Natural killer cell (primary cell): ENCODE measurements at regions not wholly inside any gene's neighbourhood (a gene's known extent, or its start where the extent isn't known, plus 50 kb on each side); places are given as distances from the start of the nearest gene placed in this dataset.

ENCODE experiments used
- ATAC-seq, 3 donors: fragments of 150-1000 bp in 2 of 3; fragments of 200-7000 bp in 1 of 3; cut with Tn5 transposase; 1 replicate in 1 of 3; 2 replicates in 2 of 3; pipeline ENCODE4 v1.10.0; 2021; ENCODE audit warnings: mild to moderate bottlenecking in 2 of 3, moderate library complexity in 2 of 3
- DNase-seq, 2 donors: peaks; one replicate each; pipeline versions ENCODE4 v3.0.0 to v3.0.0-alpha.2; 2013 to 2021; ENCODE audit warnings: mixed read lengths in 1 of 2
- H3K27ac ChIP-seq: one replicate; pipeline ENCODE4 v1.5.1; 2013; ENCODE audit warnings: mild to moderate bottlenecking, low read length
- H3K27me3 ChIP-seq: one replicate; pipeline ENCODE4 v1.6.1; 2013; ENCODE audit warnings: low read length; ENCODE audit not compliant: control insufficient read depth, insufficient read depth
- H3K36me3 ChIP-seq: one replicate; pipeline ENCODE4 v1.6.1; 2013; ENCODE audit warnings: low read length; ENCODE audit not compliant: control insufficient read depth, insufficient read depth
- H3K4me1 ChIP-seq: one replicate; pipeline ENCODE4 v1.6.1; 2013; ENCODE audit warnings: low read length; ENCODE audit not compliant: control insufficient read depth, insufficient read depth
- H3K4me3 ChIP-seq: one replicate; pipeline ENCODE4 v1.5.1; 2013; ENCODE audit warnings: low read length
- H3K9me3 ChIP-seq: one replicate; pipeline ENCODE4 v1.6.1; 2013; ENCODE audit warnings: low read length; ENCODE audit not compliant: control insufficient read depth, insufficient read depth
- H3K27ac Mint-ChIP-seq, 2 donors: one replicate each; pipeline ENCODE4 v1.8.0; 2022; ENCODE audit warnings: mild to moderate bottlenecking in 2 of 2, mixed read lengths in 2 of 2, moderate library complexity in 1 of 2
- H3K27me3 Mint-ChIP-seq, 2 donors: one replicate each; pipeline ENCODE4 v1.8.0; 2022; ENCODE audit warnings: low read depth in 2 of 2, mixed read lengths in 2 of 2
- H3K36me3 Mint-ChIP-seq: one replicate; pipeline ENCODE4 v1.8.0; 2022; ENCODE audit warnings: mixed read lengths
- H3K4me1 Mint-ChIP-seq, 2 donors: one replicate each; pipeline ENCODE4 v1.8.0; 2022; ENCODE audit warnings: mixed read lengths in 2 of 2
- H3K4me3 Mint-ChIP-seq: one replicate; pipeline ENCODE4 v1.8.0; 2022; ENCODE audit warnings: mild to moderate bottlenecking, moderate library complexity, mixed read lengths
- H3K9me3 Mint-ChIP-seq, 2 donors: one replicate each; pipeline ENCODE4 v1.8.0; 2022; ENCODE audit warnings: mixed read lengths in 2 of 2
- WGBS: methylation state at CpG from one replicate; pipeline ENCODE4 v1.1.7; 2013; ENCODE audit warnings: missing lambda C conversion rate; ENCODE audit not compliant: insufficient coverage; 5-methylcytosine and 5-hydroxymethylcytosine counted together
- intact Hi-C: fragments of 100-400 bp; cut with micrococcal nuclease; formaldehyde crosslinking; loops from one replicate; pipeline ENCODE4 v1.14.2; 2022
- TF ChIP-seq, protein P1 (sequence below): fragments of 200-600 bp; IDR thresholded peaks from one replicate; pipeline ENCODE4 v1.8.0; 2022; ENCODE audit warnings: antibody characterized with exemption

DNA sequence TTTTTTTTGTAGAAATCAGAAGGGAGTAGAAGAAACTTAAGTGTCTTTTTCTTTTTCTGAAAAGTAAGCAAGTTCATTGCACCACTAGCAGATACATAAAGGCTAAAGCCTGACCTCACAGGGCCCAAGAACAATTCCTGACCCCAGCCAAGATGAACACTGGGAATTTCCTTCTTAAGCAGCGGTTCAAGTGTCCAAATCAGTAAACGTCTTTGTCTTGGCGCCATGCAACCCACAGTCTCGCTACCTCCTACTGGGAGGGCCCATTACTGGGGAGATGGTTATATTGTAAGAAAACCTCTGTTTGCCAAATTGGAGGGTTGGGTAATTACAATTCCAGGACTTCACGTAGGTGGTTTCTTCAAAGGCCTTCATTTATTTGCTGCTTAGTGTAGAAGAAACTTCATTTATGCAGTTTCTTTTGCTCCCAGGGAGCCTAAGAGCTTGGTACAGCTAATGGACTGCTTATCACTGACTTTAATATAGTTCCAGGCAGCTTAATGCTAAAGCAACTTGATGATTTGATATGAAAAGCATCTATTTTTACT, 58.3 kb upstream of the ADRB1 start:
- 94% methylated on average over 5 of the region's 5 CpGs for WGBS
- H3K4me3 ChIP-seq, result no peak overlapping the region
- no peak overlapping the region for H3K27ac ChIP-seq
- H3K27me3 Mint-ChIP-seq, result peaks cover 25 to 26% of the 10 kb centered on the region in 2 donors
- no peak overlapping the region for H3K4me3 Mint-ChIP-seq
- H3K36me3 Mint-ChIP-seq, result peaks cover 7% of the 10 kb centered on the region
- no peak overlapping the region for H3K27ac Mint-ChIP-seq
- H3K4me1 Mint-ChIP-seq, result peaks cover 19 to 20% of the 10 kb centered on the region in 2 donors
- DNase-seq (no peak), ATAC-seq (no peak)
- TF ChIP-seq, protein P1, sequence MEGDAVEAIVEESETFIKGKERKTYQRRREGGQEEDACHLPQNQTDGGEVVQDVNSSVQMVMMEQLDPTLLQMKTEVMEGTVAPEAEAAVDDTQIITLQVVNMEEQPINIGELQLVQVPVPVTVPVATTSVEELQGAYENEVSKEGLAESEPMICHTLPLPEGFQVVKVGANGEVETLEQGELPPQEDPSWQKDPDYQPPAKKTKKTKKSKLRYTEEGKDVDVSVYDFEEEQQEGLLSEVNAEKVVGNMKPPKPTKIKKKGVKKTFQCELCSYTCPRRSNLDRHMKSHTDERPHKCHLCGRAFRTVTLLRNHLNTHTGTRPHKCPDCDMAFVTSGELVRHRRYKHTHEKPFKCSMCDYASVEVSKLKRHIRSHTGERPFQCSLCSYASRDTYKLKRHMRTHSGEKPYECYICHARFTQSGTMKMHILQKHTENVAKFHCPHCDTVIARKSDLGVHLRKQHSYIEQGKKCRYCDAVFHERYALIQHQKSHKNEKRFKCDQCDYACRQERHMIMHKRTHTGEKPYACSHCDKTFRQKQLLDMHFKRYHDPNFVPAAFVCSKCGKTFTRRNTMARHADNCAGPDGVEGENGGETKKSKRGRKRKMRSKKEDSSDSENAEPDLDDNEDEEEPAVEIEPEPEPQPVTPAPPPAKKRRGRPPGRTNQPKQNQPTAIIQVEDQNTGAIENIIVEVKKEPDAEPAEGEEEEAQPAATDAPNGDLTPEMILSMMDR, result no peak
- H3K27me3 ChIP-seq, result no peaks in the 10 kb centered on the region
- intact Hi-C loops, result no loop called here
- H3K36me3 ChIP-seq, result no peaks in the 10 kb centered on the region
- no peaks in the 10 kb centered on the region for H3K9me3 ChIP-seq
- H3K9me3 Mint-ChIP-seq, result peaks cover 0 to 2% of the 10 kb centered on the region in 2 donors
- H3K4me1 ChIP-seq, result peaks cover 17% of the 10 kb centered on the region

DNA sequence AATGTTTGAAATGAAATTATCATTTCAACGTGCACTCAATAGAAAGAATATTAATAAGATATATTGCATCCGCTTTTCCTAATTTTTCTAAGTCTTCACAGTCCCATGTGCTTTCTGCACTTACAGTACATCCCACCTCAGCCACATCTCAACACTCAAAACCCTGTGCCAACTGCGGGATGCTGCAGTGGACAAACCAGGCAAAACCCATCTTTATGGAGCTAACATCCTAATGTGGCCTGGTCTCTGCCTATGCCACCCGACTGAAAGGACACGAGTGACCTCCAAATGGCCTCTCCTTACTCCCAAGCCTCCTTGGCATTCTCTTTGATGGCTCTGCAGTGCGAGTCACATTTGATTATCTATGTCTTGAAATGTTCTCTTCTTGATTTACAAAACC, 57.4 kb upstream of the ADRB1 start:
- intact Hi-C loops, result no loop called here
- H3K36me3 Mint-ChIP-seq, result peaks cover 7% of the 10 kb centered on the region
- no peak for DNase-seq
- ATAC-seq, result no peak
- no peak overlapping the region for H3K27ac Mint-ChIP-seq
- H3K27me3 ChIP-seq, result no peaks in the 10 kb centered on the region
- H3K4me3 Mint-ChIP-seq, result no peak overlapping the region
- H3K9me3 ChIP-seq, result no peaks in the 10 kb centered on the region
- no peak overlapping the region for H3K4me3 ChIP-seq
- TF ChIP-seq, protein P1, result no peak
- H3K4me1 Mint-ChIP-seq, result peaks cover 19 to 20% of the 10 kb centered on the region in 2 donors
- H3K27me3 Mint-ChIP-seq, result peaks cover 24 to 28% of the 10 kb centered on the region in 2 donors
- H3K27ac ChIP-seq, result no peak overlapping the region
- WGBS, result over 99% methylated on average over 6 of the region's 6 CpGs
- peaks cover 0 to 2% of the 10 kb centered on the region in 2 donors for H3K9me3 Mint-ChIP-seq
- H3K4me1 ChIP-seq, result peaks cover 21% of the 10 kb centered on the region
- H3K36me3 ChIP-seq, result no peaks in the 10 kb centered on the region

DNA sequence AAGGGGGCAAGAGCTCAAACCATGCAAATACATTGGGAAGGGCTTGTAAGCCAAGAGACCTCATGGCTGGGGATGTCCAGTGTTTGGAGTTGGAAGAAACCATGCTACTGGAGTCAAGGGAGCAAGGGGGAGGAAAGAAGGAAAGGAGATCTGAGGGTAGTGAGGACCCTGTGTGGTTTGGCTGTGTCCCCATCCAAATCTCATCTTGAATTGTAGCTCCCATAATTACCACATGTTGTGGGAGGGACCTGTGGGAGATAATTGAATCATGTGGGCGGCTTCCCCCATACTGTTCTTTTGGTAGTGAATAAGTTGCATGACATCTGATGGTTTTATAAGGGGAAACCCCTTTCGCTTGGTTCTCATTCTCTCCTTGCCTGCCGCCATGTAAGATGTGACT, 56.5 kb upstream of the ADRB1 start:
- intact Hi-C loops, result no loop called here
- TF ChIP-seq, protein P1, result no peak

DNA sequence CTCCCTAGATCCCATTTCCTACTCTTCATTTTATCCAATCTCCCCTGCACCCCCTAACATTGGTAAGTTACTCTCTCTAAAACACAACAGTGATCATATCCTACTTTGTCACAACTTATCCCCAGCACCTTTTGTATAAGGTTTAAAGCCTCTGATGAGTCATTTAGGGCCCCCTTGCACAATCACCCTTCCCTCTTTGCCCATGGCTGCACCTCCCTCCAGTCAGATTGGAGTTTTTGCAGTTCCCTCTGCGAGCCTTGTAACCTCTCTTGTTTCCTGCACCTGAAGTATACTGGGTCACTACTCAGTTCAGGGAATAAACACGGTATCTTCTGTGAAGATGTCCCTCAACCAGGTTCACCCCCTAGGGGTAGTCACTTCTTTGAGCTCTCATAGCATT, 55.9 kb upstream of the ADRB1 start:
- peaks cover 7% of the 10 kb centered on the region for H3K36me3 Mint-ChIP-seq
- intact Hi-C loops, result no loop called here

More for the DNA sequence above, 56.5 kb upstream of the ADRB1 start:
- WGBS, result 100% methylated on average over 3 of the region's 3 CpGs
- no peak overlapping the region for H3K27ac Mint-ChIP-seq
- no peak overlapping the region for H3K4me3 Mint-ChIP-seq
- DNase-seq (no peak), ATAC-seq (no peak)
- Histone ChIP-seq H3K9me3 (no peaks in the 10 kb centered on the region), H3K4me1 (peaks cover 22% of the 10 kb centered on the region), H3K36me3 (no peaks in the 10 kb centered on the region), H3K27ac (no peak overlapping the region), H3K4me3 (no peak overlapping the region), H3K27me3 (no peaks in the 10 kb centered on the region)
- peaks cover 16 to 19% of the 10 kb centered on the region in 2 donors for H3K4me1 Mint-ChIP-seq
- H3K36me3 Mint-ChIP-seq, result peaks cover 7% of the 10 kb centered on the region
- peaks cover 0 to 2% of the 10 kb centered on the region in 2 donors for H3K9me3 Mint-ChIP-seq
- H3K27me3 Mint-ChIP-seq, result peaks cover 32 to 36% of the 10 kb centered on the region in 2 donors

More for the DNA sequence above, 55.9 kb upstream of the ADRB1 start:
- Mint-ChIP-seq H3K9me3 (peaks cover 0 to 2% of the 10 kb centered on the region in 2 donors), H3K27ac (no peak overlapping the region), H3K27me3 (peaks cover 37 to 41% of the 10 kb centered on the region in 2 donors), H3K4me3 (no peak overlapping the region), H3K4me1 (peaks cover 16 to 19% of the 10 kb centered on the region in 2 donors)
- no peak for DNase-seq
- TF ChIP-seq, protein P1, result no peak
- H3K27ac ChIP-seq, result no peak overlapping the region
- no peaks in the 10 kb centered on the region for H3K9me3 ChIP-seq
- no peaks in the 10 kb centered on the region for H3K36me3 ChIP-seq
- no peaks in the 10 kb centered on the region for H3K27me3 ChIP-seq
- WGBS, result 67% methylated on average over 2 of the region's 2 CpGs
- H3K4me1 ChIP-seq, result peaks cover 17% of the 10 kb centered on the region
- no peak overlapping the region for H3K4me3 ChIP-seq
- ATAC-seq, result no peak
